Endothelial cell of umbilical vein (primary cell): ENCODE measurements at regions not wholly inside any gene's neighbourhood (a gene's known extent, or its start where the extent isn't known, plus 50 kb on each side); places are given as distances from the start of the nearest gene placed in this dataset.

ENCODE experiments used
- BruUV-seq: library from RNA; stranded (reverse); fragments of 400-500 nt; replicated peaks from 2 replicates; lab custom pipeline; 2021; lab: Mats Ljungman, UMichigan
- CTCF ChIA-PET: fragments of 300-600, 350-600 bp; sonication (Branson Sonifier 250); formaldehyde crosslinking; loops from one replicate; lab custom pipeline; 2021; ENCODE audit warnings: antibody characterized with exemption, inconsistent platforms; lab: Charles Lee
- POLR2A ChIA-PET: fragments of 300-600, 350-600 bp; sonication (Branson Sonifier 250); formaldehyde crosslinking; loops from one replicate; lab custom pipeline; 2021; ENCODE audit warnings: antibody characterized with exemption, inconsistent platforms; lab: Charles Lee
- DNase-seq: peaks from one replicate; pipeline ENCODE4 v3.0.0-alpha.2; 2011; ENCODE audit warnings: low read depth, low spot score
- FAIRE-seq: peaks from 2 replicates; lab custom pipeline; 2011; peaks lifted over from hg19 to GRCh38; lab: Jason Lieb, UNC
- H2AFZ ChIP-seq: 2 replicates; pipeline ENCODE4 v1.6.0; 2012; ENCODE audit warnings: low read depth, low read length, control low read depth, inconsistent platforms
- H3K27ac ChIP-seq: 2 replicates; pipeline ENCODE4 v1.5.1; 2011; ENCODE audit warnings: low read depth, mild to moderate bottlenecking, control low read depth, low read length, moderate library complexity; ENCODE audit not compliant: insufficient read depth
- H3K27me3 ChIP-seq, 2 experiments: 2 replicates each; pipeline versions ENCODE4 v1.6.0 to v1.6.1; 2011; ENCODE audit warnings: low read length in 2 of 2, mixed read lengths in 1 of 2; ENCODE audit not compliant: control insufficient read depth in 2 of 2, insufficient read depth in 2 of 2
- H3K36me3 ChIP-seq, 2 experiments: 2 replicates in 1 of 2; 3 replicates in 1 of 2; pipeline ENCODE4 v1.5.1; 2011; ENCODE audit warnings: low read length in 2 of 2, mild to moderate bottlenecking in 1 of 2, moderate library complexity in 1 of 2; ENCODE audit not compliant: control insufficient read depth in 2 of 2, insufficient read depth in 2 of 2; ENCODE audit errors: extremely low read depth in 1 of 2
- H3K4me1 ChIP-seq: 3 replicates; pipeline ENCODE4 v1.5.1; 2011; ENCODE audit warnings: mild to moderate bottlenecking, low read length; ENCODE audit not compliant: control insufficient read depth, insufficient read depth; ENCODE audit errors: extremely low read depth
- H3K4me2 ChIP-seq: 2 replicates; pipeline ENCODE4 v1.6.1; 2011; ENCODE audit warnings: low read length, control low read depth, mixed read lengths; ENCODE audit not compliant: insufficient read depth
- H3K4me3 ChIP-seq, 3 experiments: fragments of 200-600 bp in 1 of 3; sonication (generic), shearing (Covaris generic) in 1 of 3; replicated peaks in 1 of 3; 2 replicates each; pipeline ENCODE4 v1.5.1; 2011 to 2016; ENCODE audit warnings: control low read depth in 3 of 3, low read length in 3 of 3, mild to moderate bottlenecking in 2 of 3, inconsistent platforms in 1 of 3, low read depth in 1 of 3, moderate library complexity in 1 of 3; ENCODE audit not compliant: insufficient read depth in 1 of 3
- H3K79me2 ChIP-seq: 2 replicates; pipeline ENCODE4 v1.6.0; 2012; ENCODE audit warnings: low read length, inconsistent platforms; ENCODE audit not compliant: control insufficient read depth, insufficient read depth
- H3K9ac ChIP-seq: replicated peaks from 2 replicates; pipeline ENCODE3; 2011; ENCODE audit warnings: low read length, control low read depth; ENCODE audit not compliant: insufficient read depth; ENCODE audit errors: extremely low read depth
- H3K9me1 ChIP-seq: replicated peaks from 3 replicates; pipeline ENCODE4 v1.6.0; 2011; ENCODE audit warnings: mild to moderate bottlenecking, low read length; ENCODE audit not compliant: control insufficient read depth, insufficient read depth; ENCODE audit errors: extremely low read depth
- H3K9me3 ChIP-seq: replicated peaks from 2 replicates; pipeline ENCODE4 v1.5.1; 2012; ENCODE audit warnings: low read length, inconsistent platforms; ENCODE audit not compliant: control insufficient read depth, insufficient read depth
- H4K20me1 ChIP-seq: replicated peaks from 2 replicates; pipeline ENCODE3; 2011; ENCODE audit warnings: mild to moderate bottlenecking, low read length; ENCODE audit not compliant: control insufficient read depth, insufficient read depth; ENCODE audit errors: extremely low read depth
- CTCF ChIP-seq, 2 donors: IDR thresholded peaks; 1 replicate in 1 of 2; 2 replicates in 1 of 2; pipeline ENCODE4 v1.5.1; 2011; ENCODE audit warnings: low read length in 2 of 2, mild to moderate bottlenecking in 2 of 2, moderate library complexity in 2 of 2, control low read depth in 1 of 2, inconsistent platforms in 1 of 2, low read depth in 1 of 2; ENCODE audit not compliant: insufficient read depth in 1 of 2; ENCODE audit errors: extremely low read depth in 1 of 2
- EZH2 ChIP-seq: IDR thresholded peaks from 2 replicates; pipeline ENCODE4 v1.6.1; 2012; ENCODE audit warnings: borderline replicate concordance, low read depth, mild to moderate bottlenecking, moderate library complexity, low read length, inconsistent platforms; ENCODE audit not compliant: severe bottlenecking
- FOS ChIP-seq: IDR thresholded peaks from 2 replicates; pipeline ENCODE4 v1.6.1; 2011; ENCODE audit warnings: mild to moderate bottlenecking, low read length, moderate library complexity, borderline replicate concordance; ENCODE audit not compliant: insufficient read depth
- GATA2 ChIP-seq: IDR thresholded peaks from 2 replicates; pipeline ENCODE4 v1.7.0; 2011; ENCODE audit warnings: low read depth, mild to moderate bottlenecking, moderate library complexity, mixed read lengths, low read length; ENCODE audit not compliant: insufficient read length, insufficient read depth
- MAX ChIP-seq: IDR thresholded peaks from 2 replicates; pipeline ENCODE4 v1.6.1; 2011; ENCODE audit not compliant: insufficient read depth, insufficient read length
- MYC ChIP-seq: IDR thresholded peaks from one replicate; pipeline ENCODE4 v1.6.1; 2011; ENCODE audit warnings: mild to moderate bottlenecking, low read depth, low read length
- POLR2A ChIP-seq: IDR thresholded peaks from 2 replicates; pipeline ENCODE4 v1.6.1; 2012; ENCODE audit warnings: low read depth, mild to moderate bottlenecking, control low read depth, low read length
- POLR2AphosphoS5 ChIP-seq: IDR thresholded peaks from 2 replicates; pipeline ENCODE4 v1.6.1; 2012; ENCODE audit warnings: low read depth, mild to moderate bottlenecking, control low read depth, low read length, moderate library complexity; ENCODE audit not compliant: insufficient read depth
- dilution Hi-C: fragments of 300-500 bp; cut with MboI; formaldehyde crosslinking; loops from one replicate; pipeline ENCODE4 v1.15.0; 2019; ENCODE audit warnings: low sequenced_read_pairs; ENCODE audit not compliant: extremely low pct_ligation_motif_present
- intact Hi-C: fragments of 100-400 bp; cut with micrococcal nuclease; formaldehyde crosslinking; loops from one replicate; pipeline ENCODE4 v1.10.0; 2022

GRCh38 chr6:12598919-12599318 is 117.6 kb upstream of the PHACTR1 start:
- Histone ChIP-seq H3K4me1 (peaks cover 30% of the 10 kb centered on the region), H4K20me1 (no peaks in the 10 kb centered on the region), H3K4me2 (no peak overlapping the region), H3K27ac (no peak overlapping the region), H2AFZ (no peak overlapping the region), H3K36me3 (no peaks in the 10 kb centered on the region), H3K9me1 (no peaks in the 10 kb centered on the region), H3K9me3 (no peaks in the 10 kb centered on the region), H3K79me2 (no peaks in the 10 kb centered on the region), H3K4me3 (no peak overlapping the region), H3K27me3 (no peaks in the 10 kb centered on the region), H3K9ac (no peak overlapping the region)
- FAIRE-seq, result no peak
- TF ChIP-seq FOS (no peak), MAX (no peak), GATA2 (no peak), POLR2AphosphoS5 (no peak), POLR2A (no peak), MYC (no peak), EZH2 (no peak), CTCF (IDR thresholded peaks at IDR 0.05; ENCODE audit: extremely low read depth in 1 of 2, insufficient read depth in 1 of 2, low read depth in 1 of 2, low read length in 2 of 2) (no peak)
- dilution Hi-C loops, result loop anchor here (10.0 to 25.0 kb wide), 2 partner anchors 112 to 304 kb away; partner anchors contain the start of gene EDN1
- BruUV-seq, result no TSS peak
- CTCF ChIA-PET, result no interaction called here
- intact Hi-C loops, result no loop called here
- DNase-seq, result no peak
- POLR2A ChIA-PET, result no interaction called here
